ENCODE measurements at regions not wholly inside any gene's neighbourhood (a gene's known extent, or its start where the extent isn't known, plus 50 kb on each side); places are given as distances from the start of the nearest gene placed in this dataset.
"Not testable (repeated sequence)": the region's sequence is repeated elsewhere in the genome, so short reads cannot be mapped to it uniquely, and the experiment has no call there.

GRCh38 chr13:104584481-104584880 is 1518.3 kb upstream of the SLC10A2 start:
- DNase-seq (ENCODE audit: extremely low read depth in 1 of 2, low read depth in 1 of 2): no peak

GRCh38 chr13:104580931-104581330 is 1514.7 kb upstream of the SLC10A2 start:
- no peak for DNase-seq (ENCODE audit: extremely low read depth in 1 of 2, low read depth in 1 of 2)

GRCh38 chr13:104577071-104577815 is 1511.0 kb upstream of the SLC10A2 start:
- DNase-seq (ENCODE audit: extremely low read depth in 1 of 2, low read depth in 1 of 2): no peak

- no peak for DNase-seq (ENCODE audit: extremely low read depth in 1 of 2, low read depth in 1 of 2)
Observed at GRCh38 chr13:104571893-104572229, 1505.6 kb upstream of the SLC10A2 start.

GRCh38 chr13:104571161-104571892 is 1505.1 kb upstream of the SLC10A2 start:
- no peak for DNase-seq (ENCODE audit: extremely low read depth in 1 of 2, low read depth in 1 of 2)

GRCh38 chr13:104567114-104567513 is 1500.9 kb upstream of the SLC10A2 start:
- DNase-seq (ENCODE audit: extremely low read depth in 1 of 2, low read depth in 1 of 2): no peak

- DNase-seq (ENCODE audit: extremely low read depth in 1 of 2, low read depth in 1 of 2): no peak
Observed at GRCh38 chr13:104565888-104566287, 1499.7 kb upstream of the SLC10A2 start.

- DNase-seq (ENCODE audit: extremely low read depth in 1 of 2, low read depth in 1 of 2): no peak
Observed at GRCh38 chr13:104553896-104554295, 1487.7 kb upstream of the SLC10A2 start.

- no peak for DNase-seq (ENCODE audit: extremely low read depth in 1 of 2, low read depth in 1 of 2)
Observed at GRCh38 chr13:104553186-104553585, 1487.0 kb upstream of the SLC10A2 start.

- no peak for DNase-seq (ENCODE audit: extremely low read depth in 1 of 2, low read depth in 1 of 2)
Observed at GRCh38 chr13:104534847-104535246, 1468.6 kb upstream of the SLC10A2 start.

GRCh38 chr13:104532132-104532531 is 1465.9 kb upstream of the SLC10A2 start:
- DNase-seq (ENCODE audit: extremely low read depth in 1 of 2, low read depth in 1 of 2): no peak

- DNase-seq (ENCODE audit: extremely low read depth in 1 of 2, low read depth in 1 of 2): no peak
Observed at GRCh38 chr13:104530741-104531140, 1464.5 kb upstream of the SLC10A2 start.

GRCh38 chr13:104526561-104526960 is 1460.3 kb upstream of the SLC10A2 start:
- DNase-seq (ENCODE audit: extremely low read depth in 1 of 2, low read depth in 1 of 2): no peak

GRCh38 chr13:104525467-104525866 is 1459.2 kb upstream of the SLC10A2 start:
- no peak for DNase-seq (ENCODE audit: extremely low read depth in 1 of 2, low read depth in 1 of 2)

GRCh38 chr13:104522235-104523072 is 1456.2 kb upstream of the SLC10A2 start:
- no peak for DNase-seq (ENCODE audit: extremely low read depth in 1 of 2, low read depth in 1 of 2)

GRCh38 chr13:104510422-104510821 is 1444.2 kb upstream of the SLC10A2 start:
- no peak for DNase-seq (ENCODE audit: extremely low read depth in 1 of 2, low read depth in 1 of 2)

- DNase-seq (ENCODE audit: extremely low read depth in 1 of 2, low read depth in 1 of 2): not testable (repeated sequence)
Observed at GRCh38 chr13:104493502-104493901, 1427.3 kb upstream of the SLC10A2 start.

GRCh38 chr13:104491916-104492315 is 1425.7 kb upstream of the SLC10A2 start:
- DNase-seq (ENCODE audit: extremely low read depth in 1 of 2, low read depth in 1 of 2): no peak

GRCh38 chr13:104487006-104487405 is 1420.8 kb upstream of the SLC10A2 start:
- DNase-seq (ENCODE audit: extremely low read depth in 1 of 2, low read depth in 1 of 2): no peak

GRCh38 chr13:104485571-104485970 is 1419.4 kb upstream of the SLC10A2 start:
- no peak for DNase-seq (ENCODE audit: extremely low read depth in 1 of 2, low read depth in 1 of 2)

- no peak for DNase-seq (ENCODE audit: extremely low read depth in 1 of 2, low read depth in 1 of 2)
Observed at GRCh38 chr13:104483631-104484030, 1417.4 kb upstream of the SLC10A2 start.

GRCh38 chr13:104477261-104477660 is 1411.0 kb upstream of the SLC10A2 start:
- no peak for DNase-seq (ENCODE audit: extremely low read depth in 1 of 2, low read depth in 1 of 2)
